ENCODE measurements at regions not wholly inside any gene's neighbourhood (a gene's known extent, or its start where the extent isn't known, plus 50 kb on each side); places are given as distances from the start of the nearest gene placed in this dataset.

DNA sequence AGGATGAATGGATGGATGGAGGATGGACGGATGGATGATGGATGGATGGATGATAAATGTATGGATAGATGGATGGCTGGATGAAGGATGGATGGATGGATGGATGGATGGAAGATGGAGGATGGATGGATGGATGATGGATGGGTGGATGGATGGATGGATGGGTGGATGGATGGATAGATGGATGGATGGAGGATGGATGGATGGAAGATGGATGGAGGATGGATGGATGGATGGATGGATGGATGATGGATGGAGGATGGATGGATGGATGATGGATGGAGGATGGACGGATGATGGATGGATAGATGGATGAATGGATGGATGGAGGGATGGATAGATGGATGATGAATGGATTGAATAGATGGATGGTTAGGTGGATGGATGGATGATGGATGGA, 210.6 kb upstream of the IGF1R start:
- no TSS peak for BruUV-seq (replicated peaks)
- Histone ChIP-seq H3K4me1 (replicated peaks; ENCODE audit: insufficient read depth) (peaks cover 3% of the 10 kb centered on the region), H3K79me2 (ENCODE audit: low read depth) (no peaks in the 10 kb centered on the region), H2AFZ (no peak overlapping the region), H3K36me3 (ENCODE audit: low read depth) (no peaks in the 10 kb centered on the region), H3K9me3 (ENCODE audit: insufficient read depth, low read depth) (no peaks in the 10 kb centered on the region), H3K27ac (no peak overlapping the region), H3F3A (ENCODE audit: insufficient read depth, low read depth) (no peaks in the 10 kb centered on the region), H4K20me1 (ENCODE audit: insufficient read depth) (no peaks in the 10 kb centered on the region), H3K27me3 (ENCODE audit: insufficient read depth, low read depth) (peaks cover 28% of the 10 kb centered on the region), H3K4me3 (no peak overlapping the region), H3K4me2 (no peak overlapping the region), H3K9me2 (ENCODE audit: insufficient read depth) (no peaks in the 10 kb centered on the region)
- POLR2A ChIA-PET (ENCODE audit: unreplicated experiment) = no interaction called here
- intact Hi-C loops (cut with micrococcal nuclease; ENCODE audit: unreplicated experiment) = no loop called here
- CTCF ChIA-PET = no interaction called here
- DNase-seq = no peak
- TF ChIP-seq, protein P1, sequence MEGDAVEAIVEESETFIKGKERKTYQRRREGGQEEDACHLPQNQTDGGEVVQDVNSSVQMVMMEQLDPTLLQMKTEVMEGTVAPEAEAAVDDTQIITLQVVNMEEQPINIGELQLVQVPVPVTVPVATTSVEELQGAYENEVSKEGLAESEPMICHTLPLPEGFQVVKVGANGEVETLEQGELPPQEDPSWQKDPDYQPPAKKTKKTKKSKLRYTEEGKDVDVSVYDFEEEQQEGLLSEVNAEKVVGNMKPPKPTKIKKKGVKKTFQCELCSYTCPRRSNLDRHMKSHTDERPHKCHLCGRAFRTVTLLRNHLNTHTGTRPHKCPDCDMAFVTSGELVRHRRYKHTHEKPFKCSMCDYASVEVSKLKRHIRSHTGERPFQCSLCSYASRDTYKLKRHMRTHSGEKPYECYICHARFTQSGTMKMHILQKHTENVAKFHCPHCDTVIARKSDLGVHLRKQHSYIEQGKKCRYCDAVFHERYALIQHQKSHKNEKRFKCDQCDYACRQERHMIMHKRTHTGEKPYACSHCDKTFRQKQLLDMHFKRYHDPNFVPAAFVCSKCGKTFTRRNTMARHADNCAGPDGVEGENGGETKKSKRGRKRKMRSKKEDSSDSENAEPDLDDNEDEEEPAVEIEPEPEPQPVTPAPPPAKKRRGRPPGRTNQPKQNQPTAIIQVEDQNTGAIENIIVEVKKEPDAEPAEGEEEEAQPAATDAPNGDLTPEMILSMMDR (conservative IDR thresholded peaks at IDR 0.05) = no peak
- TF ChIP-seq EZH2 (IDR thresholded peaks at IDR 0.05; ENCODE audit: low read depth) = no peak

DNA sequence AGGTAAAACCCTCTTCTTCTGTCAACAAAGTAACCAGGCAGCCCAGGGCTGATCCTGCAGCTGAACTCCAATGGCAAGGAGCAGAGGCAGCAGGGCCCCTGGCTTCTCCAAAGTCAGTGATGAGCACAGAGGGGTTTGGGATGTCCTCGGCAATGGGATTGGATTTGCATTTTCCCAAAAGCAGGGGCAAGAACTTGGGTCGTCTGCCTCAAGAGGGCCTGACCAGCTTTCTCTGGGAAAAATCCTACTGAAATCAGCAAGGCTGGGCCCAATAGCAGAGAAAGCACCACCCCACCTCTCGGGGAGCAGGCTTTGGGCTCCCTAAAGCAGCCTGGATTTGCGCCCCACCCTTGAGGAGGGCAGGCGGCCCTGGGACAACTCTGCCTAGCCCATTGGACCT, 210.0 kb upstream of the IGF1R start:
- ChIA-PET POLR2A (ENCODE audit: unreplicated experiment) (no interaction called here), CTCF (no interaction called here)
- intact Hi-C loops (cut with micrococcal nuclease; ENCODE audit: unreplicated experiment) = no loop called here
- no peaks in the 10 kb centered on the region for H3K79me2 ChIP-seq (ENCODE audit: low read depth)
- no peaks in the 10 kb centered on the region for H3K9me3 ChIP-seq (ENCODE audit: insufficient read depth, low read depth)
- no peaks in the 10 kb centered on the region; the same call in 1 of the 2 replicates for H4K20me1 ChIP-seq (ENCODE audit: insufficient read depth)
- H3K36me3 ChIP-seq (ENCODE audit: low read depth) = no peaks in the 10 kb centered on the region
- no TSS peak for BruUV-seq (replicated peaks)
- no peaks in the 10 kb centered on the region for H3K9me2 ChIP-seq (ENCODE audit: insufficient read depth)
- H3K27ac ChIP-seq = no peak overlapping the region
- no peaks in the 10 kb centered on the region for H3F3A ChIP-seq (ENCODE audit: insufficient read depth, low read depth)
- no peak overlapping the region for H3K4me2 ChIP-seq
- H2AFZ ChIP-seq = no peak overlapping the region
- H3K27me3 ChIP-seq (ENCODE audit: insufficient read depth, low read depth) = peaks cover 26% of the 10 kb centered on the region
- DNase-seq = no peak
- peaks cover 8% of the 10 kb centered on the region for H3K4me1 ChIP-seq (replicated peaks; ENCODE audit: insufficient read depth)
- H3K4me3 ChIP-seq = no peak overlapping the region
- TF ChIP-seq, protein P1 (conservative IDR thresholded peaks at IDR 0.05) = no peak
- no peak for TF ChIP-seq EZH2 (IDR thresholded peaks at IDR 0.05; ENCODE audit: low read depth)

DNA sequence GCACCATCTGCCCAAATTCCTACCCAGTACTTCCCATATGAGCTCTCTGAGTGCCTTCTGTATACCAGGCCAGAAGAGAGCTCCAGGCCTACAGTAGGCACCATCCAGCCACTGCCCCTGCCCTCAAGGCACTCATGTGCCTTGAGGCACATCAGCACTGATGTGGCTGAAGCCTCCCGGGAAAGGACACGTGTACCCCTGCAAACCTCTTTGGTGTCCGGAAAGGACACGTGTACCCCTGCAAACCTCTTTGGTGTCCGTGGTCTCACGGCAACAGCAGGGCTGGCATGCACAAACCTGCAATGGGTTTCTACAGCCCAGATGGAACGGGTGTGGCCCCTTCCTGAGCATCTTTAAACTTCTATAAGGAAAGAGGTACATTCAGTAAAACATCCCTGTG, 209.4 kb upstream of the IGF1R start:
- no peak overlapping the region for H3K27ac ChIP-seq
- ChIA-PET POLR2A (ENCODE audit: unreplicated experiment) (no interaction called here), CTCF (no interaction called here)
- H4K20me1 ChIP-seq (ENCODE audit: insufficient read depth) = no peaks in the 10 kb centered on the region; the same call in 1 of the 2 replicates
- no peaks in the 10 kb centered on the region for H3K9me3 ChIP-seq (ENCODE audit: insufficient read depth, low read depth)
- no peak overlapping the region for H3K4me3 ChIP-seq
- DNase-seq = no peak
- H3K36me3 ChIP-seq (ENCODE audit: low read depth) = no peaks in the 10 kb centered on the region
- H3K27me3 ChIP-seq (ENCODE audit: insufficient read depth, low read depth) = peaks cover 20% of the 10 kb centered on the region
- no TSS peak for BruUV-seq (replicated peaks)
- no peaks in the 10 kb centered on the region for H3K9me2 ChIP-seq (ENCODE audit: insufficient read depth)
- H3K4me2 ChIP-seq = no peak overlapping the region
- H2AFZ ChIP-seq = no peak overlapping the region
- no peak for TF ChIP-seq EZH2 (IDR thresholded peaks at IDR 0.05; ENCODE audit: low read depth)
- TF ChIP-seq, protein P1 (conservative IDR thresholded peaks at IDR 0.05) = no peak
- H3F3A ChIP-seq (ENCODE audit: insufficient read depth, low read depth) = no peaks in the 10 kb centered on the region
- H3K4me1 ChIP-seq (replicated peaks; ENCODE audit: insufficient read depth) = peaks cover 9% of the 10 kb centered on the region
- no peaks in the 10 kb centered on the region for H3K79me2 ChIP-seq (ENCODE audit: low read depth)
- intact Hi-C loops (cut with micrococcal nuclease; ENCODE audit: unreplicated experiment) = no loop called here
